ENCODE measurements at regions not wholly inside any gene's neighbourhood (a gene's known extent, or its start where the extent isn't known, plus 50 kb on each side); places are given as distances from the start of the nearest gene placed in this dataset.
"Not testable (repeated sequence)": the region's sequence is repeated elsewhere in the genome, so short reads cannot be mapped to it uniquely, and the experiment has no call there.

DNA sequence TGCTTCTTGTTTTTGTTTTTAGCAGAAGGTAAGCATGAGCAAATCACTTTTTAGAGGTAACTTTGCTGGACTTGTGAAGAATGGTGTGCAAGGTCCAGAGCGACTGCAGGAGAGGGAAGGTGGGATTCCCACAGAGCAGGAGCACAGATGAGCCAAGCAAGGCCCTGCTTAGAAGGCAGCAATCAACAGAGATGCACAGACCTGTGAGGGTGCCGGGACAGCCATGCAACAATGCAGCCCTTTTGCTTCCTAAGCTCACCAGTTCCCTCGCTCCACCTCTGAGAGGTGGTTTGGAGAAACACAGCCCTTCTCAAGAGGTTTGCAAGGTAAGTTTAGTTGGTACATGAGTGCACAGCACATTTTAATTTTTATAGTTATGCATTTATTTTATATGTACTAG lies 85.1 kb upstream of the FBXO28 start:
- not testable (repeated sequence) for TF ChIP-seq POLR2A, SPI1, TAF1, POLR2AphosphoS5 (IDR thresholded peaks at IDR 0.05; ENCODE audit: low read depth, low read length)
